ENCODE measurements at regions not wholly inside any gene's neighbourhood (a gene's known extent, or its start where the extent isn't known, plus 50 kb on each side); places are given as distances from the start of the nearest gene placed in this dataset. TPM values are rescaled to one million over a fixed set of nuclear protein-coding genes. Genes with fewer than 3 reads are reported as not detected.

- Histone ChIP-seq H3K27ac (peak overlapping the region in 2 of 4 donors; percentile 69 to 72), H3K36me3 (no peaks in the 10 kb centered on the region), H3K4me3 (no peak overlapping the region), H3K27me3 (no peaks in the 10 kb centered on the region), H3K4me1 (peaks cover 0 to 34% (median 8%) of the 10 kb centered on the region in 4 donors), H3K9me3 (no peaks in the 10 kb centered on the region)
- no peak for TF ChIP-seq POLR2A (IDR thresholded peaks at IDR 0.05)
- TF ChIP-seq EP300 (IDR thresholded peaks at IDR 0.05): no peak
- no peak for TF ChIP-seq CTCF (IDR thresholded peaks at IDR 0.05)
- DNase-seq (ENCODE audit: low spot score in 2 of 2): no peak
- 13 to 43% methylated on average over 1 of the region's 1 CpG for WGBS, 2 donors
Observed at GRCh38 chr1:55275941-55276341, 60.8 kb upstream of the USP24 start.

DNA sequence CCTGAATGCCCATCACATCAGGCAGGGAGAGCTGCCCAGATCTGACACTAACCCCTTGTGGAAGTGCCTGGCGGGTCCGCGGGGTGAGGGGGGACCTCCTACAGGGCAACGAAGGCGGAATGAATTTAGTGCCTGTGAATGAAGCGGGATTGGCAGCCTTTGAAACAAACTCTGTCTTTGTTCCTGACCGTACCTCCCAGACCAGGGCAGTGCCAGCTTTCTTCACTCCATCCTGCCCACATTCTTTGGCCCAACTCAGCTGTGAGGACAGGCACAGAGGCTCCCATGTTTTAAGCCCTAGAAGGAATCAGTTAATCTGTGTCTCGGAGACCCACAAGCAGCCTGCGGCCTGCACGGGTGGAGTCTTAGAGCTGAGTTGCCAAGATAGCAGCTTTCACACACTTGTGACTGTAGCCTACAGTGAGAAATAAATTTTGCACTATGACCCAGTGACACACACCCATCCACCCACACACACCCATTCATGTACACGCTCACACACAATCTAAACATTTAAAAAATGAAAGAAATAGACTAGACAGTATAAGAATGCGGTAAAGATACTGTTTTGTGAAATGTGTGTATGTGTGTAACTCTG is 60.1 kb upstream of the USP24 start:
- H3K36me3 ChIP-seq: no peaks in the 10 kb centered on the region
- no peak overlapping the region for H3K4me3 ChIP-seq
- TF ChIP-seq EP300 (IDR thresholded peaks at IDR 0.05) (no peak), POLR2A (IDR thresholded peaks at IDR 0.05) (no peak), CTCF (IDR thresholded peaks at IDR 0.05) (no peak)
- no peak for DNase-seq (ENCODE audit: low spot score in 2 of 2)
- H3K4me1 ChIP-seq: peaks cover 0 to 34% (median 8%) of the 10 kb centered on the region in 4 donors
- 31 to 34% methylated on average over 12 of the region's 12 CpGs for WGBS, 2 donors
- no peaks in the 10 kb centered on the region for H3K27me3 ChIP-seq
- H3K27ac ChIP-seq: peak overlapping the region in 2 of 4 donors; percentile 69 to 72
- H3K9me3 ChIP-seq: no peaks in the 10 kb centered on the region

DNA sequence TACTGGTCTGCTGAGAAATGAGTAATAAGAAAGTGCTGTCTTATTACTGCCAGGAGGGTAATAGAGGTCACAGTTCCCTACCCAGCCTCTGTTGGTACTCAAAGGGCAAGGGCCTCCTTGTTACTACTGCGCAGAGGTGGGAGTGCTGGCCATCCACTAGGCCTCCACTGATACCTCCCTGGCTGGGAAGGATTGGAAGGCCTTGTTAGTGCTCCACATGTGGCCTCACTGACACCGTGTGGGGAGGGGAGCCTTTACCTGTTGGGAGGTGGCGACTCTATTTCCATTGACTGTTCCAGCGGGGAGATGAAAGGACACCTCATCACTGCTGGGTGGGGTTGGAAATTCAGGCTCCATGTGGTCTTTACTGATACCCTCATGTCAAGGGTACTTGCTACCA is 57.8 kb upstream of the USP24 start:
- no peak overlapping the region for H3K27ac ChIP-seq
- H3K27me3 ChIP-seq: no peaks in the 10 kb centered on the region
- H3K36me3 ChIP-seq: no peaks in the 10 kb centered on the region
- WGBS, 2 donors: 71 to 82% methylated on average over 2 to 4 of the region's 4 CpGs
- no peak for DNase-seq (ENCODE audit: low spot score in 2 of 2)
- peaks cover 0 to 14% (median 2%) of the 10 kb centered on the region in 4 donors for H3K9me3 ChIP-seq
- no peak overlapping the region for H3K4me3 ChIP-seq
- no peak for TF ChIP-seq EP300 (IDR thresholded peaks at IDR 0.05)
- no peak for TF ChIP-seq POLR2A (IDR thresholded peaks at IDR 0.05)
- no peak for TF ChIP-seq CTCF (IDR thresholded peaks at IDR 0.05)
- peaks cover 0 to 34% (median 8%) of the 10 kb centered on the region in 4 donors for H3K4me1 ChIP-seq

Small RNAs in the stretch of these regions (small RNA-seq; reads per million reads assigned to genes)
- not detected for gene RF00019
- not detected for gene RNU6-830P

Measured in tibial nerve (tissue), 4 donors.